GM18951 (cell line): ENCODE measurements at regions not wholly inside any gene's neighbourhood (a gene's known extent, or its start where the extent isn't known, plus 50 kb on each side); places are given as distances from the start of the nearest gene placed in this dataset.

Experiments used
- POLR2A ChIP-seq: IDR thresholded peaks from 4 replicates; pipeline ENCODE4 v1.6.1; 2011; ENCODE audit warnings: mild to moderate bottlenecking; ENCODE audit not compliant: insufficient read length, insufficient read depth; ENCODE audit errors: extremely low read depth
- in situ Hi-C: fragments of 300-500 bp; cut with MboI; formaldehyde crosslinking; loops from one replicate; pipeline ENCODE4 v1.12.0; 2022; ENCODE audit warnings: low sequenced_read_pairs, mixed read lengths, inconsistent platforms; ENCODE audit not compliant: unreplicated experiment

- no peak for TF ChIP-seq POLR2A
Observed at GRCh38 chr9:32293091-32293490, 91.4 kb upstream of the ACO1 start.

DNA sequence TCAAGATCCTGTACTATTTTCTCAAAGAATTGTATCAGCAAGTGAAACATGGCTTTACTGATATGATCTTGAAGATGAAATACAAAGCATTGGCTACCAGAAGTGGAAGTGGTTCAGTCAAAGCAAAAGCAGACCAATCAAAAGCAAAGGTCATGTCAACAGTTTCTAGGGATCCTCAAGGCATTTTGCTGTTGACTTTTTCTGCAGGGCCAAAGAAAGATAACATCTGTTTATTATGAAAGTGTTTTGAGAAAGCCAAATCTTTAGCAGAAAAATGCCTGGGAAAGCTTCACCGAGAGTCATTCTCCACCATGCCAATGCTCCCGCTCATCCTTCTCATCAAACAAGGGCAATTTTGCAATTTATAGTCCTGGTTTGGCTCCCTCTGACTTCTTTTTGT lies 90.3 kb upstream of the ACO1 start:
- TF ChIP-seq POLR2A, result no peak
- in situ Hi-C loops, result no loop called here

More at GRCh38 chr9:32293091-32293490, 91.4 kb upstream of the ACO1 start:
- in situ Hi-C loops, result no loop called here

DNA sequence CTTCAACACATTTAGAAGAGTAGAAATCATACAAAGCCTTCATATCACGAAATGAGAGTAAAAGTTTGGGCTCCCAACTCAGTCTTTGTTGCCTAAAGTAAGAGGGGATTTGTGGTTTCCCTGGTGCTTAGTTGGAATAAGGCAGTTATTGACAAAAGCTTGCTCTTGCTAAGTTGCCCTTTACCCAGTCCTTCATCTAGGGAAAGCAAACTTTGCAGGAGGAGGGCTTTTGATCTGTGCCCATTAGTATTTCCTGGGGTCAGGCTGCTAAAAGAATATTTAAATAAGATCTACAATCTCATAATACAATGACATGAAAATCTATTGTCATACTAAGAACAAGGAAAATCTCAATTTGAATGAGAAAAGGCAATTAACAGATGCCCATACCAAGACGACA lies 84.1 kb upstream of the ACO1 start:
- TF ChIP-seq POLR2A, result no peak
- in situ Hi-C loops, result no loop called here

GRCh38 chr9:32304495-32304894 lies 79.9 kb upstream of the ACO1 start:
- in situ Hi-C loops, result no loop called here
- no peak for TF ChIP-seq POLR2A

DNA sequence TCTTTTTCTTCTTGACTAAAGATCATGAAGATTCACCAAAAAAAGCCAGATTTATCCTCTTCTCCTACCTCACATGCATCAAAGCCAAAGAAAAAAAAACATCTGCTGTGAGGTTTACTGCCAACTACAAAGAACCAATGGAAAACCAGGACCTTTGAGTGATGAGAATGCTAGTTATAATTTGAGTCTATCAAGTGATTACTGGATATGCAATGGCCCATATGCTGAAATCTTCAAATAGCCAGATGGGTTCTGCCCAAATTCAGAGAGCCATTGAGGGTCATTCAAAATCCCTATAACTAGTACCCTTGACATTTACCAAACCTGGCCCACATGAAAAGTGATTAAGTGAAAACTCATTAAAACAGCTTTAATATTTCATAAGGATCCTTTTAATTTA lies 78.4 kb upstream of the ACO1 start:
- no peak for TF ChIP-seq POLR2A
- in situ Hi-C loops, result no loop called here

DNA sequence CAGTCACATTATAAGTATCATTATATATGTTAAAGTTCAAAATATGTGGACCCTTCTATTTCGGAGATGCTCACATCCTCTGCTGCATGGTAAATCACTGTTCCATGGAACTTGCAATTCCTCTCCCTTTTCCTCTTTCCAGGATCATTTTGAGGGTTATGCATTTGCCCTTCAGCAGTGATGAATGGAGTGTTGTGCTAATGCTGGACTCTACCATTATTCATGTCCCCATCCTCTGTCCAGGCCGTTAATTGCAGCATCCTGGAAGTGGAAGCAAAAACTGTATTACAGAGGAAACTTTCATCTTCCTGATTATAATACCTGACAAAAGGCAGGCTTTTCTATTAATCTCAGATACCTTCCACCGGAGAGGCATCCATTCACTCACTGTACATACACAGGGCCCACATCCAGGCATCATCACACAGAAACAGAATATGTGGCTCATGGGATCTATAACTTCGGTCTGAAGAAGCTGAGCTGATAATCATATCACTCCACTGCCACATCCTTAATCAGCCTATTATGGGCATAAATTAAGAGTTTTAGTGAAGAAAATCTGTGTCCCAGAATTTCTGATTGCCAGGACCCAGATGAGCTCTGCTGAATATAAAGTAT lies 65.0 kb upstream of the ACO1 start:
- no peak for TF ChIP-seq POLR2A
- in situ Hi-C loops, result no loop called here

DNA sequence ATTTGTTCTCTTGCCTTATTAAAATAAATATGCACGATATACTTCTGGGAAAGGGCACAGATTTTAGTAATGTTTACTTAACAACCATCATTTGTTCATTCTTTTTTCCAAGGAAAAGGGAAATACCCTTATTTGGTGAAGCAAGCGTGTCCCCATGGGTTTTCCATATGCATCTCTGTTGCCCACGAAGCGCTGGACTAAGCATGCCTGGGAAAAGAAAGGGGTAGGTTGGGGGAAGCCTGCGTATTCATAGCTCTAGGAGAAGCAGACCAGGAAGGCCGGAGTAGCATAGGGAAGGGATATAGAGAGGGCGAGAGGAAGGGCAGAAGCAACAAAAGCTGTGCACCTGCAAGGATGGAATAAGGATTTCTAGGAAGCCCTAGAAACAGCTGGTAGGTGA lies 61.8 kb upstream of the ACO1 start:
- in situ Hi-C loops, result no loop called here
- no peak for TF ChIP-seq POLR2A

DNA sequence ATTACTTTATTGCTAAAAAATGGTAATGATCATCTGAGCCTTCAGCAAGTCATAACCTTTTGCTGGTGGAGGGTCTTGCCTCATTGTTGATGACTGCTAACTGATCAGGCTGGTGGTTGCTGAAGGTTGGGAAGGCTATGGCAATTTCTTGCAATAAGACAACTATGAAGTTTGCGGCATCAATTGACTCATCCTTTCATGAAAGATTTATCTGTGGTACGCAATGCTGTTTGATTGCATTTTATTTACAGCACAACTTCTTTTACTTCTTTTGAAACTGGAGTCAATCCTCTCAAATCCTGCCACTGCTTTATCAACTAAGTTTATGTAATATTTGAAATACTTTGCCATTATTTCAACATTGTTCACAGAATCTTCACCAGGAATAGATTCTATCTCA lies 58.3 kb upstream of the ACO1 start:
- in situ Hi-C loops, result no loop called here
- no peak for TF ChIP-seq POLR2A

DNA sequence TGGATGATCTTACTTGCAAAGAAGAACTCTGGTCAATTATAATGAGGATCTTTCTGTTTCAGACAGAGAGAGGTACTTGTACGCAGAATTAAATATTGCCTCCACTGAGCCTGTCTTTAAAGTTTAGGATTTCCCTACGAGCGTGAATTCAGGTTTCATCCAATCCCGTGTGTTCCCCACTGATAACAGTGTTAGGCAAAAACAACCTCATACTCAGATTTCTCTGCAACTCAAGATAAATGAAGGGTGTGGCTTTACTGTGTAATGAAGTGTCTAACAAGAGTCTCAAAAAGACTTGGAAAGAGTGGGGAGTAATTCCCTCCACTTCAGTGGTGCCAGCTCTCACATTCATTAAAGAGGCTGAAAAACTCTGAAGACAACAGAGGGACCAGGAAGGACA lies 53.2 kb upstream of the ACO1 start:
- in situ Hi-C loops, result no loop called here
- TF ChIP-seq POLR2A, result no peak

DNA sequence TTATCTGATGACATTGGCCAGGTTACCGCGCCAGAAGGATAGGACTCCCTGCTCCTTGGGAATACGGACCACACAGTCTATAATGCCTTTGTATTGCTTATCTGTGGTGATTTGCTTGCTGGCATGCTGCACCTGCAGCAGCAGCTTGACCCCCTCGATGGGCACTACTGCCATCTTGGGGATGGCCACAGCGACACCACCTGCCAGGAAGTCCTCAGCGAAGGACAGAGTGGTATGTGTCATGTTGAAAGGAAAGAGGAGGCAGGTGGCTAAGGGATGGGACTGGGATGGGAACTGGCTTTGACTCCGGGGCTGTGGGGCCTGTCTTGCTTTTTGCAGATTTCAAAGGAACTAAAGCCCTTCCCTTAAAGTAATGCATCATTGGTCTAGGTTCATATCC lies 50.3 kb upstream of the ACO1 start:
- in situ Hi-C loops, result no loop called here
- no peak for TF ChIP-seq POLR2A
